PC-9 (cell line): ENCODE measurements at regions not wholly inside any gene's neighbourhood (a gene's known extent, or its start where the extent isn't known, plus 50 kb on each side); places are given as distances from the start of the nearest gene placed in this dataset.

Experiments
- BruUV-seq: library from RNA; stranded (reverse); fragments of 400-500 nt; replicated peaks from 2 replicates; lab custom pipeline; 2021; lab: Mats Ljungman, UMichigan
- CTCF ChIA-PET: fragments of 300-600 bp; sonication (Branson Sonifier 250); formaldehyde crosslinking; loops from one replicate; lab custom pipeline; 2022; ENCODE audit warnings: antibody characterized with exemption; lab: Charles Lee
- POLR2A ChIA-PET: fragments of 300-600 bp; sonication (Branson Sonifier 250); formaldehyde crosslinking; loops from one replicate; lab custom pipeline; 2022; ENCODE audit warnings: antibody characterized with exemption; ENCODE audit not compliant: unreplicated experiment; lab: Charles Lee
- DNase-seq, 2 experiments: peaks; one replicate each; pipeline versions ENCODE4 v3.0.0 to v3.0.0-alpha.2; 2015 to 2022; ENCODE audit warnings: mixed read lengths in 1 of 2
- H2AFZ ChIP-seq: fragments of 200-600 bp; sonication (generic); 2 replicates; pipeline ENCODE4 v1.8.1; 2017; ENCODE audit warnings: antibody characterized with exemption
- H3F3A ChIP-seq: fragments of 200-600 bp; sonication (generic); 2 replicates; pipeline ENCODE4 v1.8.1; 2017; ENCODE audit warnings: antibody characterized with exemption, mild to moderate bottlenecking, low read depth; ENCODE audit not compliant: insufficient read depth
- H3K27ac ChIP-seq: fragments of 200-600 bp; sonication (generic); 2 replicates; pipeline ENCODE4 v1.6.1; 2016; ENCODE audit warnings: mixed run types
- H3K27me3 ChIP-seq: fragments of 200-600 bp; sonication (generic); 2 replicates; pipeline ENCODE4 v1.6.1; 2016; ENCODE audit warnings: low read depth, mixed run types; ENCODE audit not compliant: insufficient read depth
- H3K36me3 ChIP-seq: fragments of 200-600 bp; sonication (generic); 2 replicates; pipeline ENCODE4 v1.6.1; 2016; ENCODE audit warnings: low read depth, mixed run types
- H3K4me1 ChIP-seq: fragments of 200-600 bp; sonication (generic); replicated peaks from 2 replicates; pipeline ENCODE4 v1.6.1; 2016; ENCODE audit warnings: mixed run types; ENCODE audit not compliant: insufficient read depth
- H3K4me2 ChIP-seq: fragments of 200-600 bp; sonication (generic); 2 replicates; pipeline ENCODE4 v1.6.1; 2017; ENCODE audit warnings: mixed run types
- H3K4me3 ChIP-seq: fragments of 200-600 bp; sonication (generic); 2 replicates; pipeline ENCODE4 v1.6.1; 2016; ENCODE audit warnings: mixed run types
- H3K79me2 ChIP-seq: fragments of 200-600 bp; sonication (generic); 2 replicates; pipeline ENCODE4 v1.6.1; 2017; ENCODE audit warnings: low read depth, mixed run types
- H3K9me2 ChIP-seq: fragments of 200-600 bp; sonication (generic); 2 replicates; pipeline ENCODE4 v1.8.1; 2017; ENCODE audit warnings: mild to moderate bottlenecking; ENCODE audit not compliant: insufficient read depth
- H3K9me3 ChIP-seq: fragments of 200-600 bp; sonication (generic); 2 replicates; pipeline ENCODE4 v1.8.1; 2016; ENCODE audit warnings: low read depth; ENCODE audit not compliant: insufficient read depth
- H4K20me1 ChIP-seq: fragments of 200-600 bp; sonication (generic); 2 replicates; pipeline ENCODE4 v1.8.1; 2017; ENCODE audit not compliant: insufficient read depth
- EZH2 ChIP-seq: fragments of 200-600 bp; sonication (generic); IDR thresholded peaks from 2 replicates; pipeline ENCODE4 v1.8.0; 2017; ENCODE audit warnings: antibody characterized with exemption, low read depth
- intact Hi-C: fragments of 100-400 bp; cut with micrococcal nuclease; formaldehyde crosslinking; loops from one replicate; pipeline ENCODE4 v1.10.0; 2022; ENCODE audit not compliant: unreplicated experiment
- TF ChIP-seq, protein P1 (sequence below): fragments of 200-600 bp; sonication (generic); conservative IDR thresholded peaks from 2 replicates; pipeline ENCODE4 v1.6.1; 2017; ENCODE audit warnings: mixed run types, antibody characterized with exemption, mild to moderate bottlenecking, moderate library complexity

DNA sequence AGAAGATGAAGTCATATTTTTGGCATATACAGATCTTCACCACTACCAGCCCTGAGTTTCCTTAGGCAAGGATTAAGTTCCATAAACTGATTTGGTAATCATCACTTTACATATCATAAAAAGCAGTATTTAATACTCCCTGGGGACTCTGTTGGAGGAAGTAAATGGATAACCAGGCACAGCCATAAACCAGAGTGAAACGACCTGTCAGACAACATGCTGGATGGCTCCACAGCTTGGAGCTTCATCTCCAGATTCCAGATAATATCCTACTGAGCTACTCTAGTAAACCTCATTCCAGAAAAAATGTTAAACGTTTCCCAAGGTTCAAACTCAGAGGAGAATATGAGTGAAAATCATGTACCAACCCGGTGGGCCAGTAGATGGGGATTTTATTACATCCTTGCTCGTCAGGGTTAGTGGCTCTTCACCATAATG, 109.2 kb downstream of the BASP1 start:
- POLR2A ChIA-PET, result no interaction called here

DNA sequence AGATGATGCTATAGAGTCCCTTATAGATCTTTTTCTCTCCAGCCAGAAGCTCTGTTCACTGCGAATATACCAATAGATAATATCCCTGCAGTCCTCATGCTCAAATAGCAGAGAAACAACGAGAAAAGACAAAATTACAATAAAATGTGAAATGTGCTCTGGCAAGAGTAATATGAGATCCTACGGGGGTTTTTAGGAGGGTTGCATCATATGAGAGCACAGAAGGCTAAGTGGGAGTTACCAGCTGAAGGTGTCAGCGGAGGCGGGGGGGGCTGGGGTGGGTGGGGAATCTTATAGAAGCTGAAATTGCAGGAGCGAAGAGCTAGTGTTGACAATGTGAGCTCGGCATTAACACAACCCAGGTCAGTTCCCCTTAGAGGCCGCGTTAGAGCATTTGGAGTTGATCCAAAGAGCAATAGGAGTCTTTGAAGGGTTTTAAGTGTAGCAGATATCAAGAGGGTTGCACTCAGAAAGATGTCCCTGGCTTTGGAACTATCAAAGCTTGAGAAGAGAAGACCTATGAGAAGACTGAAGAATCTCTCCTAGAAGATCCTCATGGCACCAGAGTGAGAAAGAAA, 109.7 kb downstream of the BASP1 start:
- Histone ChIP-seq H3K27me3 (no peaks in the 10 kb centered on the region), H4K20me1 (no peaks in the 10 kb centered on the region), H2AFZ (no peak overlapping the region), H3K9me3 (0 out of 2 replicates have a peak, but pooled peaks cover 4% of the 10 kb centered on the region), H3K4me2 (no peak overlapping the region), H3F3A (no peaks in the 10 kb centered on the region), H3K4me3 (no peak overlapping the region), H3K27ac (no peak overlapping the region), H3K79me2 (no peaks in the 10 kb centered on the region), H3K4me1 (peaks cover 19% of the 10 kb centered on the region), H3K36me3 (no peaks in the 10 kb centered on the region), H3K9me2 (no peaks in the 10 kb centered on the region)
- DNase-seq, result no peak
- TF ChIP-seq, protein P1, sequence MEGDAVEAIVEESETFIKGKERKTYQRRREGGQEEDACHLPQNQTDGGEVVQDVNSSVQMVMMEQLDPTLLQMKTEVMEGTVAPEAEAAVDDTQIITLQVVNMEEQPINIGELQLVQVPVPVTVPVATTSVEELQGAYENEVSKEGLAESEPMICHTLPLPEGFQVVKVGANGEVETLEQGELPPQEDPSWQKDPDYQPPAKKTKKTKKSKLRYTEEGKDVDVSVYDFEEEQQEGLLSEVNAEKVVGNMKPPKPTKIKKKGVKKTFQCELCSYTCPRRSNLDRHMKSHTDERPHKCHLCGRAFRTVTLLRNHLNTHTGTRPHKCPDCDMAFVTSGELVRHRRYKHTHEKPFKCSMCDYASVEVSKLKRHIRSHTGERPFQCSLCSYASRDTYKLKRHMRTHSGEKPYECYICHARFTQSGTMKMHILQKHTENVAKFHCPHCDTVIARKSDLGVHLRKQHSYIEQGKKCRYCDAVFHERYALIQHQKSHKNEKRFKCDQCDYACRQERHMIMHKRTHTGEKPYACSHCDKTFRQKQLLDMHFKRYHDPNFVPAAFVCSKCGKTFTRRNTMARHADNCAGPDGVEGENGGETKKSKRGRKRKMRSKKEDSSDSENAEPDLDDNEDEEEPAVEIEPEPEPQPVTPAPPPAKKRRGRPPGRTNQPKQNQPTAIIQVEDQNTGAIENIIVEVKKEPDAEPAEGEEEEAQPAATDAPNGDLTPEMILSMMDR, result no peak
- TF ChIP-seq EZH2, result no peak
- no TSS peak for BruUV-seq
- intact Hi-C loops, result no loop called here
- ChIA-PET POLR2A (no interaction called here), CTCF (no interaction called here)

More for the DNA sequence above, 109.2 kb downstream of the BASP1 start:
- no peaks in the 10 kb centered on the region for H3K36me3 ChIP-seq
- H3K9me2 ChIP-seq, result no peaks in the 10 kb centered on the region
- no peak for DNase-seq
- intact Hi-C loops, result no loop called here
- TF ChIP-seq, protein P1, result no peak
- no peak for TF ChIP-seq EZH2
- H3K4me1 ChIP-seq, result peaks cover 19% of the 10 kb centered on the region
- H3K27me3 ChIP-seq, result no peaks in the 10 kb centered on the region
- H4K20me1 ChIP-seq, result no peaks in the 10 kb centered on the region
- BruUV-seq, result no TSS peak
- H3F3A ChIP-seq, result no peaks in the 10 kb centered on the region
- H3K4me3 ChIP-seq, result no peak overlapping the region
- CTCF ChIA-PET, result interaction anchor here (0.7 kb wide), 1 partner anchor 89 kb away, joined by 3 read pairs; no protein-coding TSS in a partner anchor
- no peak overlapping the region for H2AFZ ChIP-seq
- no peaks in the 10 kb centered on the region for H3K79me2 ChIP-seq
- H3K9me3 ChIP-seq, result 0 out of 2 replicates have a peak, but pooled peaks cover 4% of the 10 kb centered on the region
- no peak overlapping the region for H3K4me2 ChIP-seq
- H3K27ac ChIP-seq, result no peak overlapping the region

DNA sequence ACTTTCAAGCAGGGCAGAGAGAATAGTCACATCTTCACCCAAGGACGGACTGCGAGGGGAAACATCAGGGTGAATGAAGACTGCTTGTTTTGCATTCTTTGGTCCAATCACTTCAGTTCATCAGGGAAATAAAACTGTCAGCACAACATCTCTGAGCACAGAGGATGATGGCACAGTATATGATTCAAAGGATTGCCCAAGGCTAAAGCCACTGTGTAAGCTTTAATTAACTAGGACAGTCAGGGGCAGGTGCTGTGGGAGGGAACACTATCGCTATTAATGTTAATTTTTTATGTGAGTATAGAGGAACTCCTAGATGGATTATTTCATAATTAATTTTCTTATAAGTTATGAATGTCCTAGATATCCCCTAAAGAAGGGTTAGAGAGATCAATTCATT, 112.1 kb downstream of the BASP1 start:
- Histone ChIP-seq H3K9me2 (no peaks in the 10 kb centered on the region), H2AFZ (no peak overlapping the region), H3K9me3 (peaks cover 4% of the 10 kb centered on the region; the same call in 1 of the 2 replicates), H3K4me3 (no peak overlapping the region), H3K27me3 (no peaks in the 10 kb centered on the region), H4K20me1 (no peaks in the 10 kb centered on the region), H3K4me1 (peaks cover 19% of the 10 kb centered on the region), H3F3A (no peaks in the 10 kb centered on the region), H3K4me2 (peak overlapping the region; percentile 54), H3K36me3 (no peaks in the 10 kb centered on the region), H3K79me2 (no peaks in the 10 kb centered on the region), H3K27ac (no peak overlapping the region)
- peak in 1 of 2 experiments; percentile 32 for DNase-seq
- intact Hi-C loops, result no loop called here
- no TSS peak for BruUV-seq
- ChIA-PET POLR2A (no interaction called here), CTCF (interaction anchor here (0.7 kb wide), 1 partner anchor 113 kb away, joined by 5 read pairs; no protein-coding TSS in a partner anchor)
- TF ChIP-seq EZH2, result no peak
- TF ChIP-seq, protein P1, result no peak
